Medulla oblongata (tissue), 1 donor: ENCODE measurements at regions not wholly inside any gene's neighbourhood (a gene's known extent, or its start where the extent isn't known, plus 50 kb on each side); places are given as distances from the start of the nearest gene placed in this dataset.

Source experiments
- DNase-seq: peaks from one replicate; pipeline ENCODE4 v3.0.0-alpha.2; 2015; ENCODE audit errors: extremely low spot score

- DNase-seq, result no peak
Observed at GRCh38 chr20:57849121-57849520, 139.3 kb upstream of the PMEPA1 start.

GRCh38 chr20:57848282-57848681 lies 138.5 kb upstream of the PMEPA1 start:
- no peak for DNase-seq

GRCh38 chr20:57847104-57847503 lies 137.3 kb upstream of the PMEPA1 start:
- DNase-seq, result no peak

- no peak for DNase-seq
Observed at GRCh38 chr20:57844626-57845596, 135.1 kb upstream of the PMEPA1 start.

GRCh38 chr20:57843941-57844625 lies 134.3 kb upstream of the PMEPA1 start:
- no peak for DNase-seq

- no peak for DNase-seq
Observed at GRCh38 chr20:57842720-57843119, 132.9 kb upstream of the PMEPA1 start.

GRCh38 chr20:57841297-57841866 lies 131.6 kb upstream of the PMEPA1 start:
- no peak for DNase-seq

GRCh38 chr20:57840504-57841296 lies 130.9 kb upstream of the PMEPA1 start:
- DNase-seq, result no peak

GRCh38 chr20:57840066-57840465 lies 130.3 kb upstream of the PMEPA1 start:
- DNase-seq, result peak; percentile 3

GRCh38 chr20:57838670-57839151 lies 128.9 kb upstream of the PMEPA1 start:
- DNase-seq, result no peak

GRCh38 chr20:57837208-57838035 lies 127.6 kb upstream of the PMEPA1 start:
- DNase-seq, result no peak

- no peak for DNase-seq
Observed at GRCh38 chr20:57835588-57836455, 126.0 kb upstream of the PMEPA1 start.

GRCh38 chr20:57835074-57835452 lies 125.2 kb upstream of the PMEPA1 start:
- DNase-seq, result no peak

- no peak for DNase-seq
Observed at GRCh38 chr20:57834306-57835073, 124.7 kb upstream of the PMEPA1 start.

- DNase-seq, result no peak
Observed at GRCh38 chr20:57831993-57832585, 122.3 kb upstream of the PMEPA1 start.

- DNase-seq, result no peak
Observed at GRCh38 chr20:57831326-57831992, 121.6 kb upstream of the PMEPA1 start.

GRCh38 chr20:57830515-57830895 lies 120.7 kb upstream of the PMEPA1 start:
- no peak for DNase-seq
